ENCODE measurements at regions not wholly inside any gene's neighbourhood (a gene's known extent, or its start where the extent isn't known, plus 50 kb on each side); places are given as distances from the start of the nearest gene placed in this dataset.

DNA sequence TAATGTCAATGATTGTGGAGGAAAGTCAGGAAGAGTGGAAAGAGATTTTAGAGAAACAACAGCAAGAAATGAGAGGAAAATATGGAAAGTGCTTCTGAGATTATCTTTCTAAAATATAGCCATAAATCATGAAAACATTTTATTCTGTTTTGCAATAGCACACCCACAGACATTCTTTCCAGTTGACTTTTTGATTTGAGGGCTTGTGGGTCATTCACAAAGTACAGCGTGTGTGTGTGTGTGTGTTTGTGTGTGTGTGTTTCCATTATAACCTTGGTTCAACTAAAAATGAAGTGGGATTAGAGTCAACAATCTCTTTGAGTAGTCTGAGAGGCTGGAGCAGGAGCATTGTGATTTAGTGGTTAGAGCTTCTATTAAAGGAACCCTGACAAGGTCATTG, 116.6 kb upstream of the GAS1 start:
- TF ChIP-seq, protein P1, sequence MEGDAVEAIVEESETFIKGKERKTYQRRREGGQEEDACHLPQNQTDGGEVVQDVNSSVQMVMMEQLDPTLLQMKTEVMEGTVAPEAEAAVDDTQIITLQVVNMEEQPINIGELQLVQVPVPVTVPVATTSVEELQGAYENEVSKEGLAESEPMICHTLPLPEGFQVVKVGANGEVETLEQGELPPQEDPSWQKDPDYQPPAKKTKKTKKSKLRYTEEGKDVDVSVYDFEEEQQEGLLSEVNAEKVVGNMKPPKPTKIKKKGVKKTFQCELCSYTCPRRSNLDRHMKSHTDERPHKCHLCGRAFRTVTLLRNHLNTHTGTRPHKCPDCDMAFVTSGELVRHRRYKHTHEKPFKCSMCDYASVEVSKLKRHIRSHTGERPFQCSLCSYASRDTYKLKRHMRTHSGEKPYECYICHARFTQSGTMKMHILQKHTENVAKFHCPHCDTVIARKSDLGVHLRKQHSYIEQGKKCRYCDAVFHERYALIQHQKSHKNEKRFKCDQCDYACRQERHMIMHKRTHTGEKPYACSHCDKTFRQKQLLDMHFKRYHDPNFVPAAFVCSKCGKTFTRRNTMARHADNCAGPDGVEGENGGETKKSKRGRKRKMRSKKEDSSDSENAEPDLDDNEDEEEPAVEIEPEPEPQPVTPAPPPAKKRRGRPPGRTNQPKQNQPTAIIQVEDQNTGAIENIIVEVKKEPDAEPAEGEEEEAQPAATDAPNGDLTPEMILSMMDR (conservative IDR thresholded peaks at IDR 0.05) = no peak
- no peak for TF ChIP-seq EZH2 (IDR thresholded peaks at IDR 0.05; ENCODE audit: low read depth)
